ENCODE measurements at regions not wholly inside any gene's neighbourhood (a gene's known extent, or its start where the extent isn't known, plus 50 kb on each side); places are given as distances from the start of the nearest gene placed in this dataset.

DNA sequence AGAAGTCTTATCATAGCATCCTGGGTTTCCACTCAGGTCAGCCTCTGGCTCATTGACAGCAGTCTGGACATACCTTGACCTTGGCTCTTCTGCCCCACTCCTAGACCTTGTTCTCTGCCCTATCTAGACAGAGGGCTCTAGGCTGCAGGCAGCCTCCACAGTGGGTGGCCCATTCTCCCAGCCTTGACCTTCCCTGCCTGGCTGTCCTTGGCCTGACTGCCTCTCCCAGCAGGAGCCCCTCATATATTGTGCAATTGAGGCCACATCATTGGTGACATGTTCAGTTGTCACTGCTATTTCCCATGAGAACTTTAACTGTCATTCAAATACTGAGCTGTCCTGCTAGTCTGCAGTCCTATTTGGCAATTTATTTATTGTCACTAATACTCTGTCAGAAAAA, 503.4 kb downstream of the PLXNA4 start:
- no peak for DNase-seq

DNA sequence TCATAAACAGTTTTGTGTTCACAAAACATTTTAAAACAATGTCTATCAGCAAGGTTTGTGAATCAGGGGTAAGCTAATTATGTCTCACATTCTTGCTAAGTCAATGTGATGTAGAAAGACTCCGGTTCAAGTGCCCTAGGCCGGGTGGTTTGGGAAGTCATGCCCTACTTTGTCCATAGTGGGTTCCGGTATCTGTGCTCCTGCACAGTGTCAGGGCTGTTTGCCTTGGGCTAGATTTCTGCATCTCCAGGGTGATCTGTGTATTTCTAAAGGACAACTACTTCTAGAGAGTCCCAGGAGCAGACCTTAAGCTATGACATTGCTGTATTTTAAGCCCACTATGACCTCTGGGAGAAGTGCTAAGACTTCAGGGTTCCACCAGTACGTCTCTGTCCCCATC, 504.1 kb downstream of the PLXNA4 start:
- DNase-seq: no peak

DNA sequence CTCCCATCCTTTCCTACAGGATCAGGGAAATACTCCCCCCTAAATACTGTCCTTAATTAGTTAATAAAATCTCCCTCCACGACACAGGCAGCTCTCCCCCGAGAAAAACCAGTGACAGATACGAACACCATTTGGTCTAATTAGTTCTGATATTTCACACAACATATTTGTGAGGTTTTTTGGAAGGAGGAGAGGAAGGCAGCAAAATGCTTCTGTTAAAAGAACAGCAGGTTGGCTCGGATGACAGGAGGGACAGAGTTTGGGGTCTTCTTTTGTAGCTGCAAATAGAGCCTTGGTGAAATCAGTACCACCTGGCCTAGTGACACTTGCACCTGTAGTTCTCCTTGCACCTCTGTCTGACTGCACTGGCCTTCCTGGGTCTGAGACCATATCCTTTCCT, 507.0 kb downstream of the PLXNA4 start:
- no peak for DNase-seq

DNA sequence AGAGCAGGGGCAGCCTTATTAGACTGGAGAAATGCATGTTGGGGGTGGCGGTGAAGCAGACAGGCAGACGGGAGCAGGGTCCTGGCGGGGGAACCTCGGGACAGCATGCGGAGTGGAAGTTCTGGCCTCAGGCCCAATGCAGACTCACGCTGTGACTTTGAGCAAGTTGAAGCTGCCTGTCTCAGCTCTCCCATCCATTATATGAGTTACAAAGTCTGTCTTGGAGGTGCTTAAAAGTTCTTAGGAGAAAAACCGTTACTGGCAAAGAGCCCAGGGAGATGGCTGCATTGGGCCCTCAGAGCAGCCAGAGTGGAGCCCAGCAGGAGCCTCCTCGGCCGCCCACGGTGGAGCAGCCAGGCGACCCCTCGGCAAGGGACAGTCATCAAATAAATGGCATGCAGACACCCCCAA, 509.5 kb downstream of the PLXNA4 start:
- DNase-seq: no peak

DNA sequence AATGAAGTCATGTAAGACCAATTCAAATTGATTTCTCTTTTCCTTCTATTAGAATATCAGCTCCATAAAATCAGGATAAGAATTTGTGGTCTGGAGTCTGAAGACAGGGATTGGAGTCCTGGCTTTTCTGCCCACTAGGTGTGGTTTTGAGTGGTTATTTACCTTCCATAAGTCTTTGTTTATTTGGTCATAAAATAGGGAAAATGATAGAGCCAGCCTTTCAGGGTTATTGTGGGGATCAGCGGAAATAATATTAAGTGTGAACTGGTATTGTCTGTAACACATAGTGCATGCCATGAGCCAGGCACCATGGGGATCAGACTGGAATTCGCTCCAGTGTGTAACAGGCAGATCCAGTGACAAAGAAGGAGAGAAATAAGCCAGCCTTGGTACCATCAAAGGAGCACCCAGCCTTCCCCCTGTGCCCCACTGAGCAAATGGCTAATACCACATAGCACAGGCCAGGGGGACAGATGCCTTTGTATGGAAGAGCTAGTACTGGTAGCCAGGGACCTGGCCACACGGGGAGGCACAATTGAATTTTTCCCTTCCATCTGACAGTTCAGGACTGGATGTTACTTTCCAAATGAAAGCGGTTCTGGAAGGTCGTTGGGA, 509.7 kb upstream of the PODXL start:
- DNase-seq: no peak

DNA sequence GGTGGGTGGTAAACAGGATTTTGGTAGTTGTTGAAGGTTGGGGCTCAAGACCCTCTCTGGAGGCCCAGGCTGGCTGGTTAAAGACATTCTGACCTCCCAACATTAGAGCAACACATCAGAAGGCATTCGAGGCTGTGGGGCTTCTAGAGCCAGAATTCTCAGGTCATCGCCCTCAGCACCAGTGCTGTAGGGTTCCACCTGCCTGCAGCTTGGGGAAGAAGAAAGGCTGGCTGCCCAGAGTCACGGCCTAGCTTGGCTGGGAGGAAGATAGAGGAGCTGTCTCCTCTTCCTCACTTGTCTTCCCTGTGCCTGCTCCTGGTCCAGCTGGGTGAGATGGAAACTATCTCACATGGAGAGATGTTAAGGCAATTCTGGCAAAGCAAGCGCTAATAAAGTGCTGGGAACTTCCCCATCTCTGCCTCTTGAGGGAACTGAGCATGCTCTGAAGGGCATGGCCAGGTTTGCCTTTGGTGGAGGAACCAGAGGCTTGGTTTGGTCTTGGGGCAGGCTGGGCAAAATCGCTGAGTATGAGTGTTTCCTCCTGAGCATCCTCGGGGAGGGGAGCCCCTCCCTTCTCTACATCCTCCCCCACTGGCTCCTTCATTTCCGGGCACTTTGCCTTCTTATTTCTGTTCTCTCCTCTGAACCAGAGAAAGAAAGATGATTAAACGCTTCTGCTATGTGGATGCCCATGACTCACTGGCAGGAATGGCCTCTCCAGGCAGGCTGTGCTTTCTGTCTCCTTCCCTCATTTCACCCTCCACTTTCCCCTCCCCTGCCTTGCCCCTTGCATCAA, 509.0 kb upstream of the PODXL start:
- no peak for DNase-seq

DNA sequence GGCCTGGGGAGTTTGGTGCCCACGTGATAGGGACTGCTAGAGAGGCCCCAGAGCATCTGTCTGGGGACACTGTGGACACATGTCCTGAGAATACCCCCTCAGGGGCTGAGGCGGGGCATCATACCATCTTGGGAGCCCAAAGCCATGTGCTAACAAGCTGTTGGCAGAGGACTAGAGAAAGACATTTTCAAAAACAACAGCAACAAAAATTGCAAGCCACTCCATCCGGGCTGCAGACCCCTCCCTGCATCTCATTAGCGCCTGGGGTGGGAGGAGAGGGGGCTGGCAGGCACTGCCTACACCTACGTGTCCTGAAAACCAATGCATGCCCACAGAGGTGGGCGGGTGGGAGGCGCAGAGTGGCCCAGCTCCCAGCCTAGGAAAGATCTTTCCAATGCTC, 507.4 kb upstream of the PODXL start:
- no peak for DNase-seq

DNA sequence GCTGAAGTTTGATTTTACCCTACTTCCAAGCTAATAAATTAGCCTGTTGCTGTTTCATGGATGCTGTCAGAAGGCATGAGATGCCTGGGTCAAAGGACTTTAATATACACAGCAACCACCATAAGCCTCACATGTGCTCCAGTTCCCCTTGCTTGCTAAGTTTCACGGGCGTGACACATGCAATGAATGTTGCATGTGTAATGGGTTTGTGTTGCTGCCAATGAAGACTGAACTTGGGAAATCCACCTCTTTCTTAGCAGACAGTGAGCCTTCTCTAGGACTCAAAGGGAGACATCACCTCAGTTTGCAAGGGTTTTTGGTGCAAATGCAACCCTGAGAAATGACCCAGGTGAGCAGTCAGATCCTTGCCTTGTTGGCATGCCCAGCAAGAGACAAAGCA, 505.5 kb upstream of the PODXL start:
- no peak for DNase-seq

DNA sequence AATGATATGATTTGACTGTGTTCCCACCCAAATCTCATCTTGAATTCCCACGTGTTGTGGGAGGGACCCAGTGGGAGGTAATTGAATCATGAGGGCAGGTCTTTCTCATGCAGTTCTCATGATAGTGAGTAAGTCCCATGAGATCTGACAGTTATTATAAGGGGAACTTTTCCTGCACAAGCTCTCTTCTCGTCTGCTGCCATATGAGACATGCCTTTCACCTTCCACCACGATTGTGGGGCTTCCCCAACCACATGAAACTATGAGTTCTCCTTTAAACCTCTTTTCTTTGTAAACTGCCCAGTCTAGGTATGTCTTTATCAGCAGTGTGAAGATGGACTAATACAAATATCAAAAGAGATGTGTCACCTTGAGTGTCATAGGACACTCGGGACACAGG, 502.7 kb upstream of the PODXL start:
- no peak for DNase-seq

DNA sequence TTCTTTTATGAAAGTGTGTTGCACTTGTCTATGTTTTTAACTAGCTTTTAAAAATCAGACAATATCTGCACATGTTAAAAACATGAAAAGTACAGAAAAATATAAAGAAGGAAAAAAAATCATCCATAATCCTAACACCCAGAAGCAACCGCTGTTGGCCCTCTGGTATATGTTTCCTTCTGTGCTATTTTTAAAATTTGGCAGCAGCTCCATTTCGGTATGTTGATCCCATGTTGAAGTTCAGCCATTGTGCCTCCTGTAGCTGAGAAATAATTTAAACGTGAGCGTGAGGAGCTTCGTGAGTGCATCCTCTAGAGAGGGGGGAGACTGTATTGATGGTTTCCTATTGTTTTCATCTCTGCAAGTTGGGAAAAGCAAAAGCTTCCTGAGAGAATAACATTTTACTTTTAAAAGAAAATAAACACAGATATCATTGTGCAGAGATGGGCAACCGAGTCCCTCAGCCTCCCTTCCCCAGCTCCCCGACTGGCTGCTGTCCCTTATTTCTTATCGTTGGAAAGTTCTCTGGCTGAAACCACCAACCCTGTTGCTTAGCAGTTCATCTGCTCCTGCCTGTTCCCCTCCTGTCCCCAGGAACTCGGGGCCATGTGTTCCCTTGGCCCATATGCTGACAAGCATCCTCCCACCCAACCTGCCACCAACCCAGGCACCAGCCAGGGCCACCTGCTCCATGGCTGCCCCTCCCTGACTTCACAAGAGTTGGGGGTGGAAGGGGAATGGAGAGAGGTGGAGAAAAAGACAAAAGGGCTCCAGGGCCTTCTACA, 499.1 kb upstream of the PODXL start:
- DNase-seq: no peak

DNA sequence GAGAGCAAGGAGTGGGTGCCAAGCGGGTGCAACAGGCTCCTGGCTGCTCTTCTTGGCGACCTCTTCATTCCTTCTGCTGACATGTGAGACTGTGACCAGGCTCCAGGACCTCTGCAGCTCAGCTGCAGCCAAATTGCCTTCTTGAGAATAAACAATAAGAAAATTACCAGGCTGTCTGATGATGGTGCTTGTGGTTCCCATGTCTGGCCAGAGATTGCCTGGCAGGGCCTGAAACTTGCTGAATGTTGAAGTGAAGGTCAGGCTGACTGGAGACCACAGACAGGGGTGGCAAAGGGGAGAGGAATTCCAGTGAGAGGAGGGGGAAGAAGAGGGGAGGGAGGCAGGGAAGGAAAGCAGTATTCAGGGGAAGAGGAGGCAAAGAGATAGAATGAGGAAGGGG, 497.4 kb upstream of the PODXL start:
- DNase-seq: no peak

DNA sequence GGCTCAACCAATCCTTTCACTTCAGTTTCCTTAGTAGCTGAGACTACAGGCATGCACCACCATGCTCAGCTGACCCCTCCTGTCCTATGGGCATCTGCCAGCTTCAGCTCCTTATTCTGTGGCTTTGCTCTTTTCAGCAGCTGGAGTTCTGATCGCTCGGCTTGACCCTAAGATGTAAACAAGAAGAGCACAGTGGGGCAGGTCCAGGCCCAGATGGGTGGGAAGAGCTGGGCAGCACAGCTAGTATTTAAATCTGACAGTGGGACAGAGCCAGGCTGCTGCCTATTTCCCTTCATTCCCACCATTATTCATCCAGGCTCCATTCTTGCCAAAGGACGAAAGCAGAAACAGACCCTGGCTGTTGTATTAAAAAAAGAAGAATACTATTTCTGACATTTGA, 494.9 kb upstream of the PODXL start:
- no peak for DNase-seq

DNA sequence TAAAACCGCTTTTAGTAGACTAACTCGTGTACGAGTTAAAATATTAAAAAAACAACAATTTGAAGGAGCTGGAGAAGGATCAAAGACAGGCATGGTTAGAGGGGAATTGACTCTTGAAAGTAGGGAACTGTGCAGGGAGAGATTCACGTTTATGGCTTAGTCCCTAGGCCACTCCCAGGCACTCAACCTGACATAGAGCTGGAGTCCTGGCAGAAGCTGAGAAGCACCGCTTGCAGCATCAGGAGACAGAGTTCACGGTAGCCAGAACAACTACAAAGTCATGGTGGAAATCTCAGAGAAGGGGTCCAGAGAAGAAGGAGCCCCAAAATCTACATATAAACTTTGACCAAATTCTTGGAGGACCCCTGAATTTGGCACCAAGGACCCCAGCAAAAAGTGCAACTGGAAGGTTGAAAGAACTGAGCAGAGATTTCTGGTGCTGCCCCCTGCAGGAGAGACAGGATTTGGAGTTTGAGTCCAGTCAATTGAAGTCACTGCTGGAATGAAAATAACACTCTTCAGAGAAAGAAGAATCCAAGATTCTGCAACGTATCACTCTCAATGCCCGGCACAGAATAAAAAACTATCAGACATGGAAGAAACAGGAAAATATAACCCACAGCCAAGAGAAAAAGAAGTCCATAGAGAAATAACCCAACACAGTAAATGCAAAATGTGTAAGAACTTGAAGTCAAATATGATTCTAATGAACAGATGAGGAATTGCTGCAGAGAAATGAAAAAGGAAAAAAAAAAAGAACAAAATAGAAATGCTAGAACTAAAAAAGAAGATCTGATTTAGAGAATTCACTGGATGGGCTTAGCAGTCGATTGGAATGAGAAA, 493.3 kb upstream of the PODXL start:
- no peak for DNase-seq

DNA sequence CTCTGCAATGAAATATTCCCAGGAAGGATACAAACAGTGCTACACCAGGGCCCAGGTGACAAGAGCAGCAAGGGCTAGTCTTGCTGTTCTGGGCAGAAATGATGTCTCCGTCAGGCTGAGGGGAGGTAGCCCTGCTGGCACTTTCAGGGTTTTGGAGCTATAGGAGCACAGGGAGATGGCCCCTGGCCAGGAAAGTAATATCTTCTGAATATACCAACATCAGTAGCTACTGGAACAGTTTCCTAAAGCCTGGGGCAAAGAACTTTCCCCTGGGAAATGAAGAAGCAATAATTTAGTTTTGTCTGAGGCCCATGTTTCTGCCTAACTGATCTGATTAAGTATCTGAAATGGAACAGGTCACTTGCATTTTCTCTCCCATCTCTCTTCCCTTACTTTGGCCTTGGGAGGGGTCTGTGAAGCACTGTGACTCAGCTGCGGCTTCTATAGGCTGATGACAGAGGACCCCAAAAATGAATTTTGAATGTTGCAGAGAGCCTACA, 489.1 kb upstream of the PODXL start:
- no peak for DNase-seq

DNA sequence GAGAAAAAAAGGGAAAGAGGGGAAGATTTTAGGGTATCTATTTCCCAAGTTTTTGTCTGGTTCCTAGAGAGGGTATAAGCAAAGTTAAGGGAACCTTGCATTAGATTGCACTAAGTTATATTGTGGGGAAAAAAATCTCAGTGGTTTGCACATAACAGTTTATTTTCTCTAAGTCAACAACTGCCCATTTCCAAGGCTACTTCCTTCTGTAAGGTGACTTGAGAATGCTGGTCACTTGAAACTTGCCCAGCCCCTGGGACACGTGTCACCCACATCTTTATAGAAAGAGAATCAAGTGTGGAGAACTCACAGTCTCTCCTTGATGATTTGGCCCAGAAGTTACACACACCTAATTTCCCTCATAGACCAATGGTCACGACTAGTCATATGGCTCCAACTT, 488.6 kb upstream of the PODXL start:
- no peak for DNase-seq

DNA sequence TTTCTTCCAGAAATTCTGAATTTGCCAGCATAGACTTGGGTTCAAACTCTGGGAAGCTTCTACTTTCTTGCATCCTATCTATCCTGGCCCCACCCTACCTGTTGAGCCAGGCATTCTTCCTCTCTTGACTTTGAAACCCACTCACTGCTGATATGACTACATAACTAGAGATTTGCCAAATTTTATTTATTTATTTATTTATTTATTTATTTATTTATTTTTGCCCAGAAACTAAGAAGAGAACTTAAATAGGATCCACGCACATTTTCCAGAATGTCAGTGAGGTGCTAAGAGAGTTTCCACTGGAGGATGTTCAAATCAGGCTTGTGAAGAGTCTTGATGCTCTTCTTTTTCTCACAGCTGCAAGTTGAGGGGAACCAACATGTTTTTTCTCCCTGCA, 487.8 kb upstream of the PODXL start:
- no peak for DNase-seq

DNA sequence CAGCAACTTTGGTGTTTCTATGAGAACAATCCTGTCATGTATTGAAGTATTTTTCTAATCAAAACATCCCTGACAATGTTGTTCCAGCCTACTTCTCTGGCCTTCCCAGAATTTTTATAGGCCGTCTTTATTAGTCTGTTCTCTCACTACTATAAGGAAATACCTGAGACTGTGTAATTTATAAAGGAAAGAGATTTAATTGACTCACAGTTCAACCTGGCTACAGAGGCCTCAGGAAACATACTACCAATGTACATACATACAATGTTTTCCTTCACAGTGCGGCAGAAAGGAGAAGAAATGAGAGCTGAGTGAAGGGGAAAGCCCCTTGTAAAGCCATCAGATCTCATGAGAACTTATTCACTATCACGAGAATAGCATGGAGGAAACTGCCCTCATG, 484.7 kb upstream of the PODXL start:
- DNase-seq: no peak

DNA sequence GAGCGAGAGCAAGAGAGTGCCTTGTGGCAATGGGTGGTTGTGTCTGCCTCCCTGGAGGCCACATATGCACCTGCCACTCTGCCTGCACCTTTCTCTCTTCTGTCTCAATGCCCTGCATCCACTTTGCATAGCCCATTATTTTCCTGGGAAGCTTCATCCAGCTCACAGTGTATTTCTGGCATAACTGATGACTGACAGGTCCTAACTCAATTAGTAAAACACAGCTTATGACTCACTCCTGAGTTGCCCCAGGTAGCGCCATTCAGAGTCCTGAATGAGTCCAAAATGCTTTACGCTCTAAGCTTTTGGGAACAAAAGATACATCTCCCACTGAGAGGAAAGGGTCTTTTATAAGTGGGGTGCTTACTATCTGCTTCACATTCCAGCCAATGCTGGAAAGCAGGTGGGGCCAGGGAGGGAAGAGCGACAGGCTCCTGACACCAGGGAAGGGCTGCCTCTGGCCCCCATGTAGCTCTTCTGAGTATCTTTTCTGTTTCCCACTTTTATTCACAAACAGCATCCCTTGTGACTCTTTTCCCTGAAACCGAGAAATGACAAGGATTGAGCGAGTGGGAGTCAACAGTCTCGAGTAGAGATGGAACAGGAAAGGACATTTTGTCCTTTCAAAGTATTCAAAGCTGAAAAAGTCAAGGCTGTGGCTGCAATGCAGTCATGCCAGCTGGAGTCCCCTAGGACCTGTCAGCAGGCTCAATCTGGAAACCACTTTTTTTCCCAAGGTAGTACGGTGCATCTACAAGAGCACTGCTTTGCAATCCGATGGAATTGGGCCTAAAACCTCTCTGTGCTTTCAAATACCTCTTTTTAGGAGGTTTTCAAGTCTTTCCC, 479.3 kb upstream of the PODXL start:
- no peak for DNase-seq

DNA sequence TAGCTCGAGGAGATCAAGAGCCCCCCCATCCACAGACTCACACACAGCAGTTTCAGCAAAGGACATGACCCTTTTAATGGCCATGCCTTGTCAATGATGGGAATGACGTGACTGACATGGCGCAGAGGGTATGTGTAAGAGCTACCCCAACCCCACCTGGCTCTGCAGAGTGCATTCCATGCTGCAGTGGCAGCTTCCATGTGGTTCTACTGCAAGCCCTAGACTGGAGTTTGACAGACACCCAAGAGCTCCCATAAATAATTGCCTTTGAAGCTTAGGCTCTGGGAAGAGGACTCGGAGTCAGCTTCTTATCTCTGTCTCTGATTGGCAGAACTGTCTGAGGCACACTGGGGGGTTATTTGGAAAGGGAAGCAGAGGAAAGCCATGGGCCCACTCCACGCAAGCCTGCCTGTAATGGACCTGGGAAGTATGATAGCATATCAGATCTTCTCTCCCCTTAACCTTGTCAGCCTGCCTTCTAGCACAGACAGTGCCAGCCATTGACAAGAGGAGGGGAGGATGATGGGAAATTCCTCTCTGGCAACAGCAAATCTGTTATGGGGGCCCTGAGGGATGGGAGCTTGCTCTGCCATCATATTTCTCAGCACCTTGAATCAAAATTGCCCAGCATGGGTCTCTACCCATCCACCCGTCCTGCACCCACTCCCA, 478.5 kb upstream of the PODXL start:
- DNase-seq: no peak

DNA sequence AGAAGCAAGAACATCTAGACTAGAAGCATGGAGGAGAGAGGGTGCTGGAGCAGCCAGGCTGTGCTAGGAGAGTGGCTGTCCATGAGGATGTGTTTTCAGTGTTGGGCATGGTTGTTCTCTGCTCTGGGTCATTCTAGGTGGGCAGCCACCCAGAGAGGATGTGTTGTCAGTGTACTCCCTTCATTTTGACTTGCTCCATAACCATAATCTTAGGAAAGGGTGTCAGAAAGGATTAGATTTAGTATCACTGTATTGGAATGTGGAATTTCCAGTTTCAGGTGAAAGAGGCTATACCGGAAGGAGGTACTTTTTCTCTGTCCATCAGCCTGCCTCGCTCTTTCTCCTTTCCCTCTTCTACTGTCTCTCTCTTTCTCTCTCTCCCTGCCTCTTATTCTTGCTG, 474.5 kb upstream of the PODXL start:
- no peak for DNase-seq

DNA sequence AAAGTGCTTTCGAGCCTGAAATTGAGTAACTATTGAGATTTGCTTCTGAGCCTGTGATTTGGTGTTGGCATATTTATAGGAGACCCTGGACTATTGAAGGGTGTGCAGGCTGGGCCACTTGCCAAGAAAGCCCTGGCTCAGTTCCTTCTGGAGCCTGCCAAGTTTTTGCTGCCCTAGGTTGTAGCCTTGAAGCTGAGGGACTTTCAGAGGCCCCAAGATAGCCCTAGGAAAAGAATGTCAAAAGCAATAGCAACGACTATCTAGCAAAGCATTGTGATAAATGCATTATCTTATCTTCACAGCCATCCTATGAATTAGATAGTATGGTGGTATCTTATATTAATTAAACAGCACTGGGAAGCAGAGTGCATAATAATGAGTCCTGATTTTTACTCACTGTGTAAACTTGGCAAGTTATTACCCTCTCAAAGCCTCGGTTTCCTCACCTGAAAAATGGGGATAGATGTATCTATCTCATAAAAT, 473.7 kb upstream of the PODXL start:
- no peak for DNase-seq

Measured in activated CD8-positive, alpha-beta memory T cell treated with anti-CD3 and anti-CD28 coated beads, Interleukin-2, amount 50 U/mL, for 4 hours (primary cell).